B cell (primary cell): ENCODE measurements at regions not wholly inside any gene's neighbourhood (a gene's known extent, or its start where the extent isn't known, plus 50 kb on each side); places are given as distances from the start of the nearest gene placed in this dataset.

Source experiments
- ATAC-seq: fragments of 200-7000 bp; cut with Tn5 transposase; one replicate; pipeline ENCODE4 v1.10.0; 2021; ENCODE audit warnings: low read depth, mild to moderate bottlenecking, moderate number of reproducible peaks, moderate library complexity
- CTCF ChIA-PET: fragments of 350-600 bp; sonication (Branson Sonifier 250); formaldehyde crosslinking; loops from one replicate; lab custom pipeline; 2021; ENCODE audit warnings: antibody characterized with exemption, inconsistent platforms; lab: Charles Lee
- POLR2A ChIA-PET: fragments of 350-600 bp; sonication (Branson Sonifier 250); formaldehyde crosslinking; loops from one replicate; lab custom pipeline; 2021; ENCODE audit warnings: antibody characterized with exemption; lab: Charles Lee
- DNase-seq: peaks from one replicate; pipeline ENCODE4 v3.0.0; 2013
- H2AFZ ChIP-seq: 2 replicates; pipeline ENCODE4 v1.6.1; 2012; ENCODE audit warnings: mild to moderate bottlenecking, low read depth, low read length; ENCODE audit not compliant: insufficient read depth, poor library complexity, severe bottlenecking
- H3K27ac ChIP-seq, 2 donors: 1 replicate in 1 of 2; 2 replicates in 1 of 2; pipeline ENCODE4 v1.5.1; 2012 to 2013; ENCODE audit warnings: low read length in 2 of 2, mild to moderate bottlenecking in 2 of 2, moderate library complexity in 1 of 2
- H3K27me3 ChIP-seq, 4 experiments: fragments of 200-600 bp in 1 of 4; sonication (generic) in 1 of 4; replicated peaks in 1 of 4; 1 replicate in 2 of 4; 2 replicates in 2 of 4; pipeline versions ENCODE4 v1.6.1 to v1.7.0; 2013 to 2016; ENCODE audit warnings: low read length in 3 of 4, mild to moderate bottlenecking in 2 of 4, mixed read lengths in 1 of 4, moderate library complexity in 1 of 4; ENCODE audit not compliant: insufficient read depth in 4 of 4, control insufficient read depth in 3 of 4; ENCODE audit errors: control extremely low read depth in 1 of 4
- H3K36me3 ChIP-seq, 2 experiments: replicated peaks in 1 of 2; 1 replicate in 1 of 2; 2 replicates in 1 of 2; pipeline versions ENCODE4 v1.6.1 to v1.7.1; 2013; ENCODE audit warnings: low read length in 1 of 2; ENCODE audit not compliant: insufficient read depth in 2 of 2, control insufficient read depth in 1 of 2; ENCODE audit errors: control extremely low read depth in 1 of 2, extremely low read depth in 1 of 2
- H3K4me1 ChIP-seq, 2 donors: fragments of 200-600 bp in 1 of 2; sonication (generic) in 1 of 2; 1 replicate in 1 of 2; 2 replicates in 1 of 2; pipeline versions ENCODE4 v1.5.1 to v1.6.1; 2013 to 2017; ENCODE audit warnings: low read length in 2 of 2; ENCODE audit not compliant: control insufficient read depth in 2 of 2, insufficient read depth in 2 of 2
- H3K4me2 ChIP-seq: replicated peaks from 2 replicates; pipeline ENCODE3; 2012; ENCODE audit warnings: mild to moderate bottlenecking, low read depth, low read length; ENCODE audit not compliant: poor library complexity, severe bottlenecking
- H3K4me3 ChIP-seq, 5 experiments: fragments of 200-600 bp in 1 of 5; sonication (generic) in 1 of 5; 1 replicate in 3 of 5; 2 replicates in 2 of 5; pipeline versions ENCODE4 v1.5.1 to v1.7.0; 2011 to 2016; ENCODE audit warnings: low read length in 4 of 5, mild to moderate bottlenecking in 4 of 5, low read depth in 2 of 5, control low read depth in 1 of 5, moderate library complexity in 1 of 5; ENCODE audit not compliant: insufficient read depth in 1 of 5; ENCODE audit errors: control extremely low read depth in 1 of 5, extremely low read depth in 1 of 5
- H3K79me2 ChIP-seq: fragments of 200-600 bp; sonication (generic); one replicate; pipeline ENCODE4 v1.6.0; 2016; ENCODE audit warnings: low read length; ENCODE audit not compliant: control insufficient read depth, insufficient read depth
- H3K9ac ChIP-seq: fragments of 200-600 bp; sonication (generic); 2 replicates; pipeline ENCODE4 v1.6.1; 2017; ENCODE audit warnings: mild to moderate bottlenecking, low read length, moderate library complexity
- H3K9me3 ChIP-seq, 3 donors: one replicate each; pipeline versions ENCODE4 v1.6.1 to v1.7.1; 2013; ENCODE audit warnings: low read length in 2 of 3; ENCODE audit not compliant: control insufficient read depth in 2 of 3, insufficient read depth in 1 of 3; ENCODE audit errors: control extremely low read depth in 1 of 3
- H4K20me1 ChIP-seq: 2 replicates; pipeline ENCODE4 v1.6.0; 2012; ENCODE audit warnings: mild to moderate bottlenecking, low read length; ENCODE audit not compliant: insufficient read depth, control insufficient read depth, poor library complexity, severe bottlenecking
- H3K27ac Mint-ChIP-seq: one replicate; pipeline ENCODE4 v1.8.0; 2021; ENCODE audit warnings: mixed read lengths
- H3K27me3 Mint-ChIP-seq: one replicate; pipeline ENCODE4 v1.8.0; 2021; ENCODE audit warnings: mixed read lengths
- H3K4me1 Mint-ChIP-seq: one replicate; pipeline ENCODE4 v1.8.0; 2021; ENCODE audit warnings: mixed read lengths
- H3K4me3 Mint-ChIP-seq: one replicate; pipeline ENCODE4 v1.8.0; 2021; ENCODE audit warnings: mixed read lengths
- H3K9me3 Mint-ChIP-seq: one replicate; pipeline ENCODE4 v1.8.0; 2022; ENCODE audit warnings: mixed read lengths; ENCODE audit not compliant: insufficient read depth
- EZH2 ChIP-seq: IDR thresholded peaks from 2 replicates; pipeline ENCODE4 v1.6.1; 2012; ENCODE audit warnings: borderline replicate concordance, low read depth, mild to moderate bottlenecking, moderate library complexity, low read length; ENCODE audit not compliant: insufficient read depth, poor library complexity, severe bottlenecking
- WGBS: methylation state at CpG from one replicate; pipeline ENCODE4 v1.1.5; 2013; ENCODE audit warnings: missing lambda C conversion rate; ENCODE audit not compliant: insufficient coverage; 5-methylcytosine and 5-hydroxymethylcytosine counted together
- intact Hi-C: fragments of 100-400 bp; cut with micrococcal nuclease; formaldehyde crosslinking; loops from one replicate; pipeline ENCODE4 v1.10.0; 2022
- TF ChIP-seq, protein P1 (sequence below): fragments of 200-600 bp; IDR thresholded peaks from one replicate; pipeline ENCODE4 v1.8.0; 2022; ENCODE audit warnings: antibody characterized with exemption, mild to moderate bottlenecking

GRCh38 chr9:32705059-32705458 is 69.6 kb upstream of the TAF1L start:
- Histone ChIP-seq H2AFZ (no peak overlapping the region), H3K79me2 (no peaks in the 10 kb centered on the region), H3K27me3 (no peaks in the 10 kb centered on the region), H3K4me1 (no peaks in the 10 kb centered on the region), H3K9ac (no peak overlapping the region), H3K36me3 (no peaks in the 10 kb centered on the region), H4K20me1 (no peaks in the 10 kb centered on the region), H3K9me3 (no peaks in the 10 kb centered on the region), H3K4me2 (no peak overlapping the region), H3K27ac (no peak overlapping the region), H3K4me3 (no peak overlapping the region)
- Mint-ChIP-seq H3K4me1 (no peaks in the 10 kb centered on the region), H3K9me3 (no peaks in the 10 kb centered on the region), H3K4me3 (no peak overlapping the region), H3K27ac (no peak overlapping the region), H3K27me3 (peaks cover 13% of the 10 kb centered on the region)
- intact Hi-C loops: no loop called here
- DNase-seq (no peak), ATAC-seq (no peak)
- TF ChIP-seq, protein P1, sequence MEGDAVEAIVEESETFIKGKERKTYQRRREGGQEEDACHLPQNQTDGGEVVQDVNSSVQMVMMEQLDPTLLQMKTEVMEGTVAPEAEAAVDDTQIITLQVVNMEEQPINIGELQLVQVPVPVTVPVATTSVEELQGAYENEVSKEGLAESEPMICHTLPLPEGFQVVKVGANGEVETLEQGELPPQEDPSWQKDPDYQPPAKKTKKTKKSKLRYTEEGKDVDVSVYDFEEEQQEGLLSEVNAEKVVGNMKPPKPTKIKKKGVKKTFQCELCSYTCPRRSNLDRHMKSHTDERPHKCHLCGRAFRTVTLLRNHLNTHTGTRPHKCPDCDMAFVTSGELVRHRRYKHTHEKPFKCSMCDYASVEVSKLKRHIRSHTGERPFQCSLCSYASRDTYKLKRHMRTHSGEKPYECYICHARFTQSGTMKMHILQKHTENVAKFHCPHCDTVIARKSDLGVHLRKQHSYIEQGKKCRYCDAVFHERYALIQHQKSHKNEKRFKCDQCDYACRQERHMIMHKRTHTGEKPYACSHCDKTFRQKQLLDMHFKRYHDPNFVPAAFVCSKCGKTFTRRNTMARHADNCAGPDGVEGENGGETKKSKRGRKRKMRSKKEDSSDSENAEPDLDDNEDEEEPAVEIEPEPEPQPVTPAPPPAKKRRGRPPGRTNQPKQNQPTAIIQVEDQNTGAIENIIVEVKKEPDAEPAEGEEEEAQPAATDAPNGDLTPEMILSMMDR: no peak
- no peak for TF ChIP-seq EZH2
- WGBS: 88% methylated on average over 5 of the region's 5 CpGs
- ChIA-PET POLR2A (no interaction called here), CTCF (no interaction called here)

- no peak for TF ChIP-seq EZH2
- TF ChIP-seq, protein P1: no peak
- POLR2A ChIA-PET: no interaction called here
- no peak overlapping the region for H3K9ac ChIP-seq
- Mint-ChIP-seq H3K4me1 (no peaks in the 10 kb centered on the region), H3K9me3 (no peaks in the 10 kb centered on the region), H3K27me3 (peaks cover 13% of the 10 kb centered on the region), H3K4me3 (no peak overlapping the region), H3K27ac (no peak overlapping the region)
- DNase-seq: no peak
- CTCF ChIA-PET: no interaction called here
- H3K4me1 ChIP-seq: no peaks in the 10 kb centered on the region
- no peaks in the 10 kb centered on the region for H3K79me2 ChIP-seq
- no peaks in the 10 kb centered on the region for H3K27me3 ChIP-seq
- WGBS: 83% methylated on average over 2 of the region's 4 CpGs
- no peak overlapping the region for H3K27ac ChIP-seq
- no peaks in the 10 kb centered on the region for H3K9me3 ChIP-seq
- H3K4me3 ChIP-seq: no peak overlapping the region
- intact Hi-C loops: no loop called here
- H3K4me2 ChIP-seq: no peak overlapping the region
- H3K36me3 ChIP-seq: no peaks in the 10 kb centered on the region
- ATAC-seq: no peak
- no peak overlapping the region for H2AFZ ChIP-seq
- no peaks in the 10 kb centered on the region for H4K20me1 ChIP-seq
Observed at GRCh38 chr9:32706004-32706724, 70.7 kb upstream of the TAF1L start.
